IMR-90 (cell line): ENCODE measurements at regions not wholly inside any gene's neighbourhood (a gene's known extent, or its start where the extent isn't known, plus 50 kb on each side); places are given as distances from the start of the nearest gene placed in this dataset.

ENCODE experiments used
- BHLHE40 ChIP-seq: fragments of 150-350 bp; IDR thresholded peaks from 2 replicates; pipeline ENCODE4 v1.6.1; 2016; ENCODE audit warnings: mild to moderate bottlenecking, low read depth, low read length
- CEBPB ChIP-seq: IDR thresholded peaks from 2 replicates; pipeline ENCODE4 v1.6.1; 2012; ENCODE audit warnings: low read depth, low read length, improper control_type of control experiment
- CHD1 ChIP-seq: IDR thresholded peaks from 2 replicates; pipeline ENCODE4 v1.6.1; 2012; ENCODE audit warnings: low read depth, low read length, improper control_type of control experiment
- CTCF ChIP-seq: conservative IDR thresholded peaks from 2 replicates; pipeline ENCODE4 v1.5.1; 2012; ENCODE audit warnings: mild to moderate bottlenecking, low read depth, low read length, improper control_type of control experiment
- ELK1 ChIP-seq: fragments of 150-350 bp; IDR thresholded peaks from 2 replicates; pipeline ENCODE4 v1.6.1; 2016; ENCODE audit warnings: low read depth, mild to moderate bottlenecking, low read length, moderate library complexity, borderline replicate concordance
- FOS ChIP-seq: fragments of 150-350 bp; IDR thresholded peaks from 2 replicates; pipeline ENCODE4 v1.6.1; 2016; ENCODE audit warnings: low read depth, low read length
- MXI1 ChIP-seq: IDR thresholded peaks from 2 replicates; pipeline ENCODE4 v1.6.1; 2012; ENCODE audit warnings: low read depth, mild to moderate bottlenecking, low read length, moderate library complexity, borderline replicate concordance
- POLR2A ChIP-seq: IDR thresholded peaks from 2 replicates; pipeline ENCODE4 v1.6.1; 2012; ENCODE audit warnings: mild to moderate bottlenecking, low read depth, low read length
- RAD21 ChIP-seq: IDR thresholded peaks from 2 replicates; pipeline ENCODE4 v1.6.1; 2012; ENCODE audit warnings: low read length, improper control_type of control experiment
- RFX5 ChIP-seq: IDR thresholded peaks from 2 replicates; pipeline ENCODE4 v1.8.0; 2012; ENCODE audit warnings: low read depth, mild to moderate bottlenecking, low read length, moderate library complexity

- no peak for TF ChIP-seq POLR2A
- TF ChIP-seq MXI1: no peak
- no peak for TF ChIP-seq CTCF
- no peak for TF ChIP-seq RFX5
- TF ChIP-seq RAD21: no peak
- TF ChIP-seq CEBPB: no peak
- TF ChIP-seq CHD1: no peak
- no peak for TF ChIP-seq FOS
- no peak for TF ChIP-seq ELK1
- no peak for TF ChIP-seq BHLHE40
Observed at GRCh38 chr7:41858201-41858600, 155.3 kb upstream of the INHBA start.
